ENCODE measurements at regions not wholly inside any gene's neighbourhood (a gene's known extent, or its start where the extent isn't known, plus 50 kb on each side); places are given as distances from the start of the nearest gene placed in this dataset. TPM values are rescaled to one million over a fixed set of nuclear protein-coding genes. Genes with fewer than 3 reads are reported as not detected.
"Not testable (repeated sequence)": the region's sequence is repeated elsewhere in the genome, so short reads cannot be mapped to it uniquely, and the experiment has no call there.

DNA sequence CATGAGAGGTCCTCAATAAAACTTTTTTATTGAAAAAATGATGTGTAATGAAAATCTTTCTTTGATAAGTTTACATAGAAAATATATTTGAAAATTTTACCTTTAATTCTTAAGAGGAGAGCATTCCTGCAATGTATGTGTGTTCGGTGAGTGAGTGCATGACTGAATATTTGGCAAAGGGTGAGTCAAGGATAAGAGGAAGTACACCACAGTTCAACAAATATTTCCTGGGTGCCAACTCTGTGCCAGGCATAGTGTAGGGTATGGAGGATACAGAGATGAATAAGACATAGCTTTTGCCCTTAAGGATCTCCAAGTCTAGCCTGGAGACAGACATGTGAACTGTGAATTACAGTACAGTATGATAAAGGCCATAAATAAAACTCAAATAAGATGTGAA, 84.7 kb upstream of the GPR101 start:
- Histone ChIP-seq H3K4me3 (ENCODE audit: low read length) (no peak overlapping the region), H3K4me2 (ENCODE audit: low read length) (no peak overlapping the region), H3K27me3 (ENCODE audit: control insufficient read depth, insufficient read depth, low read length) (no peaks in the 10 kb centered on the region), H3K36me3 (ENCODE audit: insufficient read depth, low read length) (no peaks in the 10 kb centered on the region), H3K4me1 (ENCODE audit: control insufficient read depth, insufficient read depth, low read length) (no peaks in the 10 kb centered on the region), H3K9me3 (replicated peaks; ENCODE audit: low read length) (no peaks in the 10 kb centered on the region), H3K9ac (ENCODE audit: low read depth, low read length) (no peak overlapping the region)

- H3K9ac ChIP-seq (ENCODE audit: low read depth, low read length): no peak overlapping the region
- no peak overlapping the region for H3K4me2 ChIP-seq (ENCODE audit: low read length)
- no peak overlapping the region for H3K4me3 ChIP-seq (ENCODE audit: low read length)
- H3K27me3 ChIP-seq (ENCODE audit: control insufficient read depth, insufficient read depth, low read length): no peaks in the 10 kb centered on the region
- H3K9me3 ChIP-seq (replicated peaks; ENCODE audit: low read length): no peaks in the 10 kb centered on the region
- no peaks in the 10 kb centered on the region for H3K36me3 ChIP-seq (ENCODE audit: insufficient read depth, low read length)
- no peaks in the 10 kb centered on the region for H3K4me1 ChIP-seq (ENCODE audit: control insufficient read depth, insufficient read depth, low read length)
These were observed 84.3 kb upstream of the GPR101 start for GRCh38 chrX:137118136-137118535.

DNA sequence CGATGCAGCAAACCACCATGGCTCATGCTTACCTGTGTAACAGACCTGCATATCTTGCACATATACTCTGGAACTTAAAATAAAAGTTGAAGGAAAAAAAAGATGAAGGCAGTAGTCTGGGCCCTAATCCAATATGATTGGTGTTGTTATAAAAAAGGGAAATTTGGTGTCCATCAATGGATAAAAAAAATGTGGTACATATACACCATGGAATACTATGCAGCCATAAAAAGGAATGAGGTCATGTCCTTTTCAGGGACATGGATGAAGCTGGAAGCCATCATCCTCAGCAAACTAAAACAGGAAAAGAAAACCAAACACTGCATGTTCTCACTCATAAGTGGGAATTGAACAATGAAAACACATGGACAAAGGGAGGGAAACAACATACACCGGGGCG, 74.1 kb upstream of the GPR101 start:
- not testable (repeated sequence) for H3K4me2 ChIP-seq (ENCODE audit: low read length); H3K4me1 ChIP-seq (ENCODE audit: control insufficient read depth, insufficient read depth, low read length); H3K4me3 ChIP-seq (ENCODE audit: low read length); H3K9ac ChIP-seq (ENCODE audit: low read depth, low read length); H3K27me3 ChIP-seq (ENCODE audit: control insufficient read depth, insufficient read depth, low read length); H3K36me3 ChIP-seq (ENCODE audit: insufficient read depth, low read length); H3K9me3 ChIP-seq (replicated peaks; ENCODE audit: low read length)

- no peaks in the 10 kb centered on the region for H3K4me1 ChIP-seq (ENCODE audit: control insufficient read depth, insufficient read depth, low read length)
- H3K9me3 ChIP-seq (replicated peaks; ENCODE audit: low read length): no peaks in the 10 kb centered on the region
- no peak overlapping the region for H3K9ac ChIP-seq (ENCODE audit: low read depth, low read length)
- H3K4me2 ChIP-seq (ENCODE audit: low read length): no peak overlapping the region
- H3K27me3 ChIP-seq (ENCODE audit: control insufficient read depth, insufficient read depth, low read length): no peaks in the 10 kb centered on the region
- no peak overlapping the region for H3K4me3 ChIP-seq (ENCODE audit: low read length)
- H3K36me3 ChIP-seq (ENCODE audit: insufficient read depth, low read length): no peaks in the 10 kb centered on the region
These were observed 67.6 kb upstream of the GPR101 start for GRCh38 chrX:137101273-137101990.

Small RNAs in the stretch of these regions (small RNA-seq; reads per million reads assigned to genes)
- gene AL355309.1: not detected

Data from skeletal muscle satellite cell (primary cell).